ENCODE measurements at regions not wholly inside any gene's neighbourhood (a gene's known extent, or its start where the extent isn't known, plus 50 kb on each side); places are given as distances from the start of the nearest gene placed in this dataset.

- Histone ChIP-seq H3K4me1 (no peaks in the 10 kb centered on the region), H3K4me3 (no peak overlapping the region), H3K27ac (no peak overlapping the region), H3K36me3 (no peaks in the 10 kb centered on the region), H3K27me3 (no peaks in the 10 kb centered on the region), H3K9me3 (no peaks in the 10 kb centered on the region)
- no peak for DNase-seq (ENCODE audit: extremely low spot score in 2 of 2)
- TF ChIP-seq CTCF (IDR thresholded peaks at IDR 0.05), result no peak
- TF ChIP-seq POLR2AphosphoS5 (IDR thresholded peaks at IDR 0.05; ENCODE audit: insufficient read depth in 1 of 2, low read depth in 1 of 2), result no peak
- TF ChIP-seq POLR2A (IDR thresholded peaks at IDR 0.05), result no peak
- intact Hi-C loops (cut with DNase I), result no loop called here
These were observed 124.8 kb downstream of the TTC32 start for GRCh38 chr2:19776941-19777514.

- Histone ChIP-seq H3K27ac (no peak overlapping the region), H3K36me3 (no peaks in the 10 kb centered on the region), H3K9me3 (no peaks in the 10 kb centered on the region), H3K4me1 (no peaks in the 10 kb centered on the region), H3K4me3 (no peak overlapping the region), H3K27me3 (no peaks in the 10 kb centered on the region)
- intact Hi-C loops (cut with DNase I), result no loop called here
- no peak for TF ChIP-seq POLR2A (IDR thresholded peaks at IDR 0.05)
- no peak for TF ChIP-seq POLR2AphosphoS5 (IDR thresholded peaks at IDR 0.05; ENCODE audit: insufficient read depth in 1 of 2, low read depth in 1 of 2)
- no peak for TF ChIP-seq CTCF (IDR thresholded peaks at IDR 0.05)
- DNase-seq (ENCODE audit: extremely low spot score in 2 of 2), result no peak
These were observed 125.9 kb downstream of the TTC32 start for GRCh38 chr2:19775838-19776237.

- Histone ChIP-seq H3K9me3 (no peaks in the 10 kb centered on the region), H3K4me1 (no peaks in the 10 kb centered on the region), H3K27me3 (no peaks in the 10 kb centered on the region), H3K27ac (no peak overlapping the region), H3K4me3 (no peak overlapping the region), H3K36me3 (no peaks in the 10 kb centered on the region)
- intact Hi-C loops (cut with DNase I), result no loop called here
- no peak for TF ChIP-seq CTCF (IDR thresholded peaks at IDR 0.05)
- no peak for TF ChIP-seq POLR2A (IDR thresholded peaks at IDR 0.05)
- no peak for TF ChIP-seq POLR2AphosphoS5 (IDR thresholded peaks at IDR 0.05; ENCODE audit: insufficient read depth in 1 of 2, low read depth in 1 of 2)
- DNase-seq (ENCODE audit: extremely low spot score in 2 of 2), result no peak
These were observed 126.5 kb downstream of the TTC32 start for GRCh38 chr2:19775315-19775714.

- Histone ChIP-seq H3K27me3 (no peaks in the 10 kb centered on the region), H3K4me1 (no peaks in the 10 kb centered on the region), H3K27ac (no peak overlapping the region), H3K4me3 (no peak overlapping the region), H3K9me3 (no peaks in the 10 kb centered on the region), H3K36me3 (no peaks in the 10 kb centered on the region)
- TF ChIP-seq CTCF (IDR thresholded peaks at IDR 0.05) (no peak), POLR2A (IDR thresholded peaks at IDR 0.05) (no peak), POLR2AphosphoS5 (IDR thresholded peaks at IDR 0.05; ENCODE audit: insufficient read depth in 1 of 2, low read depth in 1 of 2) (no peak)
- intact Hi-C loops (cut with DNase I), result no loop called here
- no peak for DNase-seq (ENCODE audit: extremely low spot score in 2 of 2)
These were observed 127.0 kb downstream of the TTC32 start for GRCh38 chr2:19774805-19775176.

- Histone ChIP-seq H3K9me3 (no peaks in the 10 kb centered on the region), H3K4me1 (no peaks in the 10 kb centered on the region), H3K4me3 (no peak overlapping the region), H3K36me3 (no peaks in the 10 kb centered on the region), H3K27ac (no peak overlapping the region), H3K27me3 (no peaks in the 10 kb centered on the region)
- intact Hi-C loops (cut with DNase I), result no loop called here
- DNase-seq (ENCODE audit: extremely low spot score in 2 of 2), result no peak
- no peak for TF ChIP-seq POLR2AphosphoS5 (IDR thresholded peaks at IDR 0.05; ENCODE audit: insufficient read depth in 1 of 2, low read depth in 1 of 2)
- TF ChIP-seq CTCF (IDR thresholded peaks at IDR 0.05), result no peak
- no peak for TF ChIP-seq POLR2A (IDR thresholded peaks at IDR 0.05)
These were observed 128.8 kb downstream of the TTC32 start for GRCh38 chr2:19772981-19773380.

All from vagina (tissue), 2 donors.